HCT116 (cell line): ENCODE measurements at regions not wholly inside any gene's neighbourhood (a gene's known extent, or its start where the extent isn't known, plus 50 kb on each side); places are given as distances from the start of the nearest gene placed in this dataset.

ENCODE experiments used
- ATAC-seq: fragments of 200-7000 bp; cut with Tn5 transposase; 2 replicates; pipeline ENCODE4 v1.9.1; 2020; ENCODE audit warnings: mild to moderate bottlenecking, moderate library complexity
- BruUV-seq: library from RNA; stranded (reverse); fragments of 400-500 nt; replicated peaks from 2 replicates; lab custom pipeline; 2021; lab: Mats Ljungman, UMichigan
- CTCF ChIA-PET: fragments of 300-600 bp; sonication (Branson Sonifier 250); formaldehyde crosslinking; loops from one replicate; lab custom pipeline; 2021; ENCODE audit warnings: antibody characterized with exemption; lab: Charles Lee
- POLR2A ChIA-PET: fragments of 300-600, 350-600 bp; sonication (Branson Sonifier 250); formaldehyde crosslinking; loops from one replicate; lab custom pipeline; 2021; ENCODE audit warnings: antibody characterized with exemption; lab: Charles Lee
- RAD21 ChIA-PET, 2 experiments: fragments of 300-600 bp; sonication (Branson Sonifier 250); formaldehyde crosslinking; loops; one replicate each; lab custom pipeline; 2023; ENCODE audit warnings: low total read pairs in 2 of 2; ENCODE audit not compliant: uncharacterized antibody in 2 of 2, unreplicated experiment in 2 of 2, low non-redundant PET in 1 of 2; lab: Charles Lee
- DNase-seq: peaks from one replicate; pipeline ENCODE4 v3.0.0-alpha.2; 2010; ENCODE audit warnings: low read depth, low spot score
- H2AFZ ChIP-seq: fragments of 200-600 bp; shearing (Covaris generic), sonication (generic); 2 replicates; pipeline ENCODE4 v1.6.1; 2017; ENCODE audit warnings: low read depth, mixed run types, mixed read lengths, antibody characterized with exemption, low read length; ENCODE audit not compliant: poor library complexity, severe bottlenecking
- H3K27ac ChIP-seq: 2 replicates; pipeline ENCODE4 v1.5.1; 2012; ENCODE audit warnings: low read depth, low read length
- H3K27me3 ChIP-seq: fragments of 200-600 bp; sonication (generic); 2 replicates; pipeline ENCODE4 v1.6.1; 2016; ENCODE audit warnings: mixed run types, low read length, mixed read lengths; ENCODE audit not compliant: insufficient read depth
- H3K36me3 ChIP-seq, 2 experiments: fragments of 200-500 bp in 1 of 2; fragments of 200-600 bp in 1 of 2; sonication (Bioruptor generic) in 1 of 2; sonication (generic) in 1 of 2; 2 replicates each; pipeline versions ENCODE4 v1.5.1 to v1.6.1; 2014 to 2016; ENCODE audit warnings: low read length in 2 of 2, inconsistent platforms in 1 of 2, mixed read lengths in 1 of 2, mixed run types in 1 of 2; ENCODE audit not compliant: insufficient read depth in 2 of 2, control insufficient read depth in 1 of 2
- H3K4me1 ChIP-seq, 2 experiments: fragments of 200-600 bp in 1 of 2; sonication (generic) in 1 of 2; 2 replicates each; pipeline versions ENCODE4 v1.5.1 to v1.6.1; 2012 to 2017; ENCODE audit warnings: low read length in 2 of 2, inconsistent platforms in 1 of 2, mild to moderate bottlenecking in 1 of 2, mixed read lengths in 1 of 2, mixed run types in 1 of 2, moderate library complexity in 1 of 2; ENCODE audit not compliant: insufficient read depth in 2 of 2, control insufficient read depth in 1 of 2
- H3K4me2 ChIP-seq: fragments of 200-600 bp; sonication (generic); 2 replicates; pipeline ENCODE4 v1.6.1; 2017; ENCODE audit warnings: mixed run types, low read length, mixed read lengths
- H3K4me3 ChIP-seq, 2 experiments: fragments of 200-600 bp in 1 of 2; sonication (generic) in 1 of 2; replicated peaks in 1 of 2; 2 replicates each; pipeline ENCODE4 v1.5.1; 2011 to 2016; ENCODE audit warnings: low read length in 2 of 2, control low read depth in 1 of 2, low read depth in 1 of 2, mild to moderate bottlenecking in 1 of 2, mixed read lengths in 1 of 2, mixed run types in 1 of 2
- H3K79me2 ChIP-seq: fragments of 200-600 bp; sonication (generic); 2 replicates; pipeline ENCODE4 v1.6.1; 2017; ENCODE audit warnings: mild to moderate bottlenecking, mixed run types, low read length, moderate library complexity, mixed read lengths; ENCODE audit not compliant: insufficient read depth
- H3K9ac ChIP-seq: fragments of 200-600 bp; sonication (generic); 2 replicates; pipeline ENCODE4 v1.6.1; 2016; ENCODE audit warnings: low read length, mixed read lengths
- H3K9me2 ChIP-seq: fragments of 200-600 bp; sonication (generic), shearing (Covaris generic); 2 replicates; pipeline ENCODE4 v1.6.1; 2017; ENCODE audit warnings: mixed run types, mild to moderate bottlenecking, moderate library complexity; ENCODE audit not compliant: insufficient read depth
- H3K9me3 ChIP-seq, 2 experiments: fragments of 200-500 bp in 1 of 2; fragments of 200-600 bp in 1 of 2; sonication (Bioruptor generic) in 1 of 2; sonication (generic) in 1 of 2; 2 replicates each; pipeline ENCODE4 v1.6.1; 2014 to 2017; ENCODE audit warnings: low read length in 2 of 2, mixed read lengths in 2 of 2, inconsistent platforms in 1 of 2, low read depth in 1 of 2, mild to moderate bottlenecking in 1 of 2, mixed run types in 1 of 2, moderate library complexity in 1 of 2; ENCODE audit not compliant: control insufficient read depth in 1 of 2, insufficient read depth in 1 of 2
- H4K20me1 ChIP-seq: fragments of 200-600 bp; sonication (generic), shearing (Covaris generic); 2 replicates; pipeline ENCODE4 v1.6.1; 2017; ENCODE audit warnings: mixed run types, mild to moderate bottlenecking, moderate library complexity; ENCODE audit not compliant: insufficient read depth
- ATF3 ChIP-seq: IDR thresholded peaks from 2 replicates; pipeline ENCODE4 v1.6.1; 2012
- EGR1 ChIP-seq: IDR thresholded peaks from 2 replicates; pipeline ENCODE4 v1.6.1; 2012; ENCODE audit warnings: low read depth
- ELF1 ChIP-seq: IDR thresholded peaks from 2 replicates; pipeline ENCODE4 v1.6.1; 2012; ENCODE audit warnings: low read depth, borderline replicate concordance
- EZH2phosphoT487 ChIP-seq: fragments of 200-600 bp; IDR thresholded peaks from 2 replicates; pipeline ENCODE4 v1.6.1; 2018; ENCODE audit warnings: antibody characterized with exemption, borderline replicate concordance
- MAX ChIP-seq: IDR thresholded peaks from 2 replicates; pipeline ENCODE4 v1.6.1; 2012
- POLR2A ChIP-seq: IDR thresholded peaks from 2 replicates; pipeline ENCODE4 v1.7.0; 2011; ENCODE audit warnings: borderline replicate concordance; ENCODE audit not compliant: insufficient read depth, insufficient read length; ENCODE audit errors: extremely low read depth
- REST ChIP-seq: IDR thresholded peaks from 2 replicates; pipeline ENCODE4 v1.6.1; 2012; ENCODE audit warnings: low read depth
- SP1 ChIP-seq: IDR thresholded peaks from 2 replicates; pipeline ENCODE4 v1.6.1; 2012; ENCODE audit warnings: low read depth
- TCF7L2 ChIP-seq: IDR thresholded peaks from 2 replicates; pipeline ENCODE4 v1.7.0; 2011; ENCODE audit warnings: borderline replicate concordance, inconsistent platforms; ENCODE audit not compliant: insufficient read depth, insufficient read length; ENCODE audit errors: extremely low read depth
- intact Hi-C: fragments of 100-400 bp; cut with micrococcal nuclease; formaldehyde crosslinking; loops from 2 replicates; pipeline ENCODE4 v1.10.0; 2022

- Histone ChIP-seq H3K4me2 (no peak overlapping the region), H4K20me1 (no peaks in the 10 kb centered on the region), H3K9me2 (no peaks in the 10 kb centered on the region), H3K4me1 (no peaks in the 10 kb centered on the region), H3K27ac (no peak overlapping the region), H3K27me3 (peaks cover 13% of the 10 kb centered on the region; the same call in 1 of the 2 replicates), H2AFZ (no peak overlapping the region), H3K4me3 (no peak overlapping the region), H3K36me3 (no peaks in the 10 kb centered on the region), H3K9ac (no peak overlapping the region), H3K79me2 (no peaks in the 10 kb centered on the region), H3K9me3 (no peaks in the 10 kb centered on the region)
- no TSS peak for BruUV-seq
- DNase-seq (no peak), ATAC-seq (no peak)
- RAD21 ChIA-PET: no interaction called here
- POLR2A ChIA-PET: no interaction called here
- intact Hi-C loops: no loop called here
- TF ChIP-seq TCF7L2: no peak
- no peak for TF ChIP-seq EZH2phosphoT487
- no peak for TF ChIP-seq REST
- TF ChIP-seq ATF3: no peak
- TF ChIP-seq EGR1: no peak
- no peak for TF ChIP-seq MAX
- TF ChIP-seq SP1: no peak
- no peak for TF ChIP-seq POLR2A
- TF ChIP-seq ELF1: no peak
- CTCF ChIA-PET: no interaction called here
Observed at GRCh38 chr20:63136296-63136695, 79.6 kb downstream of the YTHDF1 start.
